CD4-positive, alpha-beta memory T cell (primary cell): ENCODE measurements at regions not wholly inside any gene's neighbourhood (a gene's known extent, or its start where the extent isn't known, plus 50 kb on each side); places are given as distances from the start of the nearest gene placed in this dataset.

ENCODE experiments used
- CTCF ChIA-PET: fragments of 350-600 bp; sonication (Branson Sonifier 250); formaldehyde crosslinking; loops from one replicate; lab custom pipeline; 2021; ENCODE audit warnings: inconsistent platforms; ENCODE audit not compliant: partially characterized antibody; lab: Charles Lee
- POLR2A ChIA-PET: fragments of 350-600 bp; sonication (Branson Sonifier 250); formaldehyde crosslinking; loops from one replicate; lab custom pipeline; 2021; ENCODE audit not compliant: partially characterized antibody; lab: Charles Lee
- DNase-seq, 5 donors: peaks; one replicate each; pipeline versions ENCODE4 v3.0.0 to v3.0.0-alpha.2; 2020 to 2022; ENCODE audit warnings: mixed read lengths in 1 of 5
- H3K27ac ChIP-seq: one replicate; pipeline ENCODE4 v1.7.0; 2013; ENCODE audit warnings: low read depth, low read length
- H3K27me3 ChIP-seq: 2 replicates; pipeline ENCODE4 v1.7.0; 2013; ENCODE audit warnings: mild to moderate bottlenecking, low read length, moderate library complexity; ENCODE audit not compliant: insufficient read depth
- H3K36me3 ChIP-seq: 2 replicates; pipeline ENCODE4 v1.7.0; 2013; ENCODE audit warnings: mild to moderate bottlenecking, low read length, moderate library complexity; ENCODE audit not compliant: insufficient read depth
- H3K4me1 ChIP-seq: 2 replicates; pipeline ENCODE4 v1.7.0; 2013; ENCODE audit warnings: mild to moderate bottlenecking, low read length, moderate library complexity; ENCODE audit not compliant: insufficient read depth
- H3K4me3 ChIP-seq, 2 donors: one replicate each; pipeline ENCODE4 v1.7.0; 2013; ENCODE audit warnings: low read length in 2 of 2, mild to moderate bottlenecking in 1 of 2
- H3K9me3 ChIP-seq, 2 donors: one replicate each; pipeline ENCODE4 v1.7.0; 2013; ENCODE audit warnings: low read length in 2 of 2, control low read depth in 1 of 2; ENCODE audit not compliant: control insufficient read depth in 1 of 2
- H3K27ac Mint-ChIP-seq, 7 donors: one replicate each; pipeline ENCODE4 v1.8.0; 2020 to 2021; ENCODE audit warnings: mixed read lengths in 7 of 7, mild to moderate bottlenecking in 6 of 7, inconsistent platforms in 3 of 7, moderate library complexity in 3 of 7
- H3K27me3 Mint-ChIP-seq, 2 donors: one replicate each; pipeline ENCODE4 v1.8.0; 2020 to 2021; ENCODE audit warnings: mixed read lengths in 2 of 2
- H3K36me3 Mint-ChIP-seq, 2 donors: one replicate each; pipeline ENCODE4 v1.8.0; 2020 to 2021; ENCODE audit warnings: mixed read lengths in 2 of 2, inconsistent platforms in 1 of 2, mild to moderate bottlenecking in 1 of 2
- H3K4me1 Mint-ChIP-seq, 4 donors: one replicate each; pipeline ENCODE4 v1.8.0; 2020 to 2021; ENCODE audit warnings: mixed read lengths in 4 of 4, mild to moderate bottlenecking in 1 of 4
- H3K4me3 Mint-ChIP-seq, 8 donors: one replicate each; pipeline ENCODE4 v1.8.0; 2020 to 2021; ENCODE audit warnings: mixed read lengths in 8 of 8, mild to moderate bottlenecking in 7 of 8, moderate library complexity in 6 of 8, inconsistent platforms in 3 of 8
- H3K9me3 Mint-ChIP-seq, 8 donors: one replicate each; pipeline ENCODE4 v1.8.0; 2020 to 2021; ENCODE audit warnings: mixed read lengths in 8 of 8, mild to moderate bottlenecking in 5 of 8, inconsistent platforms in 3 of 8, moderate library complexity in 1 of 8
- intact Hi-C: fragments of 100-400 bp; cut with micrococcal nuclease; formaldehyde crosslinking; loops from one replicate; pipeline ENCODE4 v1.15.1; 2023

GRCh38 chr16:82535764-82536163, 91.0 kb upstream of the CDH13 start:
- ChIA-PET POLR2A (no interaction called here), CTCF (no interaction called here)
- no peak for DNase-seq
- Histone ChIP-seq H3K4me3 (no peak overlapping the region), H3K27me3 (no peaks in the 10 kb centered on the region), H3K9me3 (no peaks in the 10 kb centered on the region), H3K27ac (no peak overlapping the region), H3K4me1 (no peaks in the 10 kb centered on the region), H3K36me3 (no peaks in the 10 kb centered on the region)
- Mint-ChIP-seq H3K4me3 (no peak overlapping the region), H3K27ac (no peak overlapping the region), H3K4me1 (no peaks in the 10 kb centered on the region), H3K9me3 (peaks cover 0 to 16% (median under 1%) of the 10 kb centered on the region in 8 donors), H3K27me3 (peaks cover 0 to 2% of the 10 kb centered on the region in 2 donors), H3K36me3 (no peaks in the 10 kb centered on the region)
- intact Hi-C loops, result no loop called here

DNA sequence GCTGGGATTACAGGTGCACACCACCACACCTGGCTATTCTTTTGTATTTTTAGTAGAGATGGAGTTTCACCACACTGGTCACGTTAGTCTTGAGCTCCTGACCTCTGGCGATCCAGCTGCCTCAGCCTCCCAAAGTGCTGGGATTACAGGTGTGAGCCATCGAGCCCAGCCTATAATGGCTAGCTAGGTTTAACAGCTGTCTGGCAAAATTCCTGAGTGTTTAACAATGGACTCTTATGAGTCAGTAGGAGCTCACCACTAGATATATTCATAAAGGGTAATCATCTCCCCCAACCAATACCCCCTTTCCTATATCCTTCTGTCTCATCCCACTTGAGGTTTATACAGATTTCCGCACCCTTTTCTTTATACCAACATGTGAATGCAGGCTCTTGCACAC, 91.5 kb upstream of the CDH13 start:
- Histone ChIP-seq H3K4me1 (no peaks in the 10 kb centered on the region), H3K36me3 (no peaks in the 10 kb centered on the region), H3K27me3 (no peaks in the 10 kb centered on the region), H3K4me3 (no peak overlapping the region), H3K27ac (no peak overlapping the region), H3K9me3 (no peaks in the 10 kb centered on the region)
- DNase-seq, result no peak
- H3K9me3 Mint-ChIP-seq, result peaks cover 0 to 19% (median under 1%) of the 10 kb centered on the region in 8 donors
- H3K36me3 Mint-ChIP-seq, result no peaks in the 10 kb centered on the region
- H3K4me1 Mint-ChIP-seq, result no peaks in the 10 kb centered on the region
- CTCF ChIA-PET, result no interaction called here
- no peak overlapping the region for H3K4me3 Mint-ChIP-seq
- H3K27ac Mint-ChIP-seq, result no peak overlapping the region
- POLR2A ChIA-PET, result no interaction called here
- H3K27me3 Mint-ChIP-seq, result peaks cover 0 to 3% of the 10 kb centered on the region in 2 donors
- intact Hi-C loops, result no loop called here

GRCh38 chr16:82533189-82533588, 93.6 kb upstream of the CDH13 start:
- no peaks in the 10 kb centered on the region for H3K9me3 ChIP-seq
- Mint-ChIP-seq H3K36me3 (no peaks in the 10 kb centered on the region), H3K9me3 (peaks cover 0 to 8% (median 3%) of the 10 kb centered on the region in 8 donors), H3K4me3 (no peak overlapping the region), H3K27me3 (peaks cover 4 to 7% of the 10 kb centered on the region in 2 donors), H3K27ac (no peak overlapping the region), H3K4me1 (no peaks in the 10 kb centered on the region)
- H3K27ac ChIP-seq, result no peak overlapping the region
- H3K4me3 ChIP-seq, result no peak overlapping the region
- no peaks in the 10 kb centered on the region for H3K4me1 ChIP-seq
- no peak for DNase-seq
- no peaks in the 10 kb centered on the region for H3K36me3 ChIP-seq
- ChIA-PET CTCF (no interaction called here), POLR2A (no interaction called here)
- H3K27me3 ChIP-seq, result no peaks in the 10 kb centered on the region
- intact Hi-C loops, result no loop called here

DNA sequence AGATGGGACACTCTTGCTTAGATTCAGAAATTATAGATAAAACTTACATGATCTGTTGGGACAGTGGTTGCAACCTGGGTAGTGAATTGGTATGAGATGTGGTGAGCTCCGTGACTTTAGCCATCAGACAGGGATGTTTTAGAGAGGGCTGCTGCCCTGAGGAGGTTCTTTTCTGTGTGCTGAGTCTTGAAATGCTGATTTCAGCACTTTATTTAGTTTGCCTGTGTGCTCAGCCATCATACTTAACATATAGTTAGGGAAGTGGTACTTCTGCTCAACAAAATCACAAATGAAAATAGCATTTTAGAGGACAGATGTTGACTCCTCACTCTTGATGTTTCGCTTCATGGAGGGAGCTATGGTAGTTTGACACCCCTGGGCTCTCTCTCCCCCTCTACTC, 95.9 kb upstream of the CDH13 start:
- H3K4me1 ChIP-seq, result no peaks in the 10 kb centered on the region
- H3K27me3 ChIP-seq, result no peaks in the 10 kb centered on the region
- DNase-seq, result no peak
- no peaks in the 10 kb centered on the region for H3K4me1 Mint-ChIP-seq
- ChIA-PET CTCF (no interaction called here), POLR2A (no interaction called here)
- H3K4me3 Mint-ChIP-seq, result no peak overlapping the region
- H3K4me3 ChIP-seq, result no peak overlapping the region
- no peaks in the 10 kb centered on the region for H3K36me3 ChIP-seq
- H3K27ac Mint-ChIP-seq, result no peak overlapping the region
- intact Hi-C loops, result no loop called here
- peaks cover 4 to 7% of the 10 kb centered on the region in 2 donors for H3K27me3 Mint-ChIP-seq
- H3K9me3 Mint-ChIP-seq, result peaks cover 0 to 8% (median 4%) of the 10 kb centered on the region in 8 donors
- no peak overlapping the region for H3K27ac ChIP-seq
- no peaks in the 10 kb centered on the region for H3K36me3 Mint-ChIP-seq
- no peaks in the 10 kb centered on the region for H3K9me3 ChIP-seq

DNA sequence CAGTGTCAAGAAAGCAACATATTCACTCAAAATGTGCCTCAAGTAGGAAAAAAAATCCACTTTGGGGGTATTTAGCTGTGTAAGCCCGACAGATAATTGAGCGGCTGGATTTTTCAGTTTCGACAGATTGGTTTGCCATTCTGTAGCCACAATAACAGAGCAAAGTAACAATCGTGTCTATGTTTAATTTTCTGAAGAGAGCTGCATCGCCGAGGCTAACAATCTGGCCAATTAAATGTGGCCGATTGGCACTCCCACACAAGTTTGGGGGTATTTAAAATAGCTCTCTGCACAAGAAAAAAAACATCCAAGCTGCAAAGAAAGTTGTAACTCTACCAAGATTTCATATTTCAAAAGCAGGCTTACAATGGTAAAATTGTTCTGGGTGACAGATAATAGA, 99.7 kb upstream of the CDH13 start:
- ChIA-PET POLR2A (no interaction called here), CTCF (no interaction called here)
- peaks cover 5 to 6% of the 10 kb centered on the region in 2 donors for H3K27me3 Mint-ChIP-seq
- Histone ChIP-seq H3K4me1 (no peaks in the 10 kb centered on the region), H3K27me3 (no peaks in the 10 kb centered on the region), H3K27ac (no peak overlapping the region), H3K9me3 (peaks cover 0 to 4% of the 10 kb centered on the region in 2 donors), H3K36me3 (no peaks in the 10 kb centered on the region), H3K4me3 (no peak overlapping the region)
- H3K4me1 Mint-ChIP-seq, result no peaks in the 10 kb centered on the region
- no peak for DNase-seq
- intact Hi-C loops, result no loop called here
- no peak overlapping the region for H3K27ac Mint-ChIP-seq
- no peaks in the 10 kb centered on the region for H3K36me3 Mint-ChIP-seq
- H3K4me3 Mint-ChIP-seq, result no peak overlapping the region
- H3K9me3 Mint-ChIP-seq, result peaks cover 0 to 10% (median 6%) of the 10 kb centered on the region in 8 donors

- Mint-ChIP-seq H3K4me1 (no peaks in the 10 kb centered on the region), H3K36me3 (no peaks in the 10 kb centered on the region), H3K4me3 (no peak overlapping the region), H3K9me3 (peaks cover 0 to 10% (median 4%) of the 10 kb centered on the region in 8 donors), H3K27me3 (peaks cover 4 to 6% of the 10 kb centered on the region in 2 donors), H3K27ac (no peak overlapping the region)
- Histone ChIP-seq H3K9me3 (peaks cover 0 to 4% of the 10 kb centered on the region in 2 donors), H3K4me3 (no peak overlapping the region), H3K36me3 (no peaks in the 10 kb centered on the region), H3K27me3 (no peaks in the 10 kb centered on the region), H3K27ac (no peak overlapping the region), H3K4me1 (no peaks in the 10 kb centered on the region)
- ChIA-PET POLR2A (no interaction called here), CTCF (no interaction called here)
- no peak for DNase-seq
- intact Hi-C loops, result no loop called here
These were observed 101.8 kb upstream of the CDH13 start for GRCh38 chr16:82524976-82525375.

DNA sequence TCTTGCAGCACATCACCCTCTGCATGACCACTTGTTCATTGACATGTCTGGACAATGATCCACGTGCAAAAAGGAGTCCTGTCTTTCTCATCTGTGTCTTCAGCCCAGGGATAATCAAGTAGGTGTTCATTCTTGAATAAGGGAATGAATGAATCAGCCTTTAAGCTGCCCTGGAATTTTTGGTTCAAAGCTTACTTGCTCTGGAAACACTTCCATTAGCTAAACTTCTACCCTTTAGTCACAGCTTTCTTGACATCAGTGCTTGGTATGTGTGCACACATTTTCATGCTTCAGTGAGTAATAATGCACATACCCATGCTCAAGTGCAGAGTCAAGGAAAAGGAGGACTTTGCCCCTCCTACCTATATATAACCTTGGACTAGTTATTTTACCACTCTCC, 103.0 kb upstream of the CDH13 start:
- ChIA-PET POLR2A (no interaction called here), CTCF (no interaction called here)
- H3K9me3 ChIP-seq, result peaks cover 0 to 4% of the 10 kb centered on the region in 2 donors
- H3K4me3 Mint-ChIP-seq, result no peak overlapping the region
- intact Hi-C loops, result no loop called here
- DNase-seq, result no peak
- H3K4me1 ChIP-seq, result no peaks in the 10 kb centered on the region
- no peaks in the 10 kb centered on the region for H3K36me3 ChIP-seq
- no peaks in the 10 kb centered on the region for H3K4me1 Mint-ChIP-seq
- H3K27me3 Mint-ChIP-seq, result peaks cover 1 to 2% of the 10 kb centered on the region in 2 donors
- no peaks in the 10 kb centered on the region for H3K27me3 ChIP-seq
- no peak overlapping the region for H3K27ac ChIP-seq
- no peak overlapping the region for H3K4me3 ChIP-seq
- H3K9me3 Mint-ChIP-seq, result peaks cover 0 to 7% (median 3%) of the 10 kb centered on the region in 8 donors
- no peak overlapping the region for H3K27ac Mint-ChIP-seq
- H3K36me3 Mint-ChIP-seq, result no peaks in the 10 kb centered on the region

GRCh38 chr16:82522026-82522425, 104.7 kb upstream of the CDH13 start:
- H3K27ac ChIP-seq, result no peak overlapping the region
- intact Hi-C loops, result no loop called here

More at GRCh38 chr16:82522026-82522425, 104.7 kb upstream of the CDH13 start:
- peaks cover 0 to 4% of the 10 kb centered on the region in 2 donors for H3K9me3 ChIP-seq
- H3K27me3 ChIP-seq, result no peaks in the 10 kb centered on the region
- POLR2A ChIA-PET, result no interaction called here
- Mint-ChIP-seq H3K9me3 (peaks cover 0 to 7% (median 0%) of the 10 kb centered on the region in 8 donors), H3K27ac (no peak overlapping the region), H3K36me3 (no peaks in the 10 kb centered on the region), H3K4me3 (no peak overlapping the region), H3K27me3 (peaks cover 1 to 2% of the 10 kb centered on the region in 2 donors), H3K4me1 (no peaks in the 10 kb centered on the region)
- H3K4me1 ChIP-seq, result no peaks in the 10 kb centered on the region
- CTCF ChIA-PET, result no interaction called here
- H3K4me3 ChIP-seq, result no peak overlapping the region
- DNase-seq, result no peak
- H3K36me3 ChIP-seq, result no peaks in the 10 kb centered on the region
